ENCODE measurements at regions not wholly inside any gene's neighbourhood (a gene's known extent, or its start where the extent isn't known, plus 50 kb on each side); places are given as distances from the start of the nearest gene placed in this dataset.
"Not testable (repeated sequence)": the region's sequence is repeated elsewhere in the genome, so short reads cannot be mapped to it uniquely, and the experiment has no call there.

DNA sequence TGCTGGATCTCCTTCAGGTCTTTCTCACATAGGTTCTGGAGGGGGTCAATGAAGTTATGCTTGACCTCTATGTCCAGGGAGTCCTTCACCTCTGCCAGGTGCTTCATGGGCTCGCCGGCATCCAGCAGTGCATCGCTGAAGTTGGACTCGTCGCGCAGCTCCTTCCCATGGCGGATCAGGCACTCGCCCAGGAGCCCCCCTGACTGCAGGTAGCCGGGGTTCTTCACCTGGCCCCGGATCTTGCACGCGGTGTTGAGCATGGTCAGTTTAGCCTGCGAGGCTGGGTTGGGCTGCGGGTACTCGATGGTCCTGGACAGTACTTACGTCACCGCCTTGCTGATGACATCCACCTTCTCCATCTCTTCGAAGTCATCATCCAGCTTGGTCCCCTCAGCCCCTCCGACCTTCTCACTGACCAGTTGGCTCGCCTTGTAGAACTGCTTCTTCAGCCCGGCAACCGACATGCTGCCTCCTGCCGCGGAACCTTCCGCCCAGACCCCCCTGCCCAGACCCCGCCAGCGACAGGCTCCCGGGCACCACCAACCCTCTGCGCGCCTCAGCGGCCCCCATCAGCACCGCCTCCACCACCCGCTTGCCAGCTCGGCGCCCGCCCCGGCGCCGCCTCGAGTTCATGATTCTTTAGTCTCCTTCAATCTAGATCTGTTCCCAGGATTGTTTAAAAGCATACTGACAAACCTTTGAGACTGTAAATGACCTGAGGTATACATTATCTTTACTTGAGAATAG, 99.8 kb downstream of the KPNA2 start:
- no peak for DNase-seq (ENCODE audit: extremely low read depth in 1 of 2, low read depth in 1 of 2)

- DNase-seq (ENCODE audit: extremely low read depth in 1 of 2, low read depth in 1 of 2), result no peak
Measured at GRCh38 chr17:68141050-68141449, 105.5 kb downstream of the KPNA2 start.

DNA sequence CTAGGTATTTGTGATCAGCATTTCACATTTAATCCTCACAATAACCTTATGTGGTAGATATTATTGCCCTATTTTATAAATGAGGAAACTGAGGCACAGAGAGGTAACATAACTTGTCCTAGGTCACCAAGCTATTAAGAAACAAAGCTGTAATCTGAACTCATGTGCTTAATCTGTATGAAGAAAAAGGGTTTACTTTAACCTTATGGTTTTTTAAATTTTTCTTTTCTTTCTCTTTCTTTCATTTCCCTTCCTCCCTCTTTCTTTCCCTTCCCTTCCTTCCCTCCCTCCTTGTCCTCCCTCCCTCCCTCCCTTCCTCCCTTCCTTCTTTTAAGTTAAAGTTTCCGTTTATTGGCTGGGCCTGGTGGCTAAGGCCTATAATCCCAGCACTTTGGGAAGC, 105.2 kb upstream of the AMZ2 start:
- DNase-seq (ENCODE audit: extremely low read depth in 1 of 2, low read depth in 1 of 2), result no peak

DNA sequence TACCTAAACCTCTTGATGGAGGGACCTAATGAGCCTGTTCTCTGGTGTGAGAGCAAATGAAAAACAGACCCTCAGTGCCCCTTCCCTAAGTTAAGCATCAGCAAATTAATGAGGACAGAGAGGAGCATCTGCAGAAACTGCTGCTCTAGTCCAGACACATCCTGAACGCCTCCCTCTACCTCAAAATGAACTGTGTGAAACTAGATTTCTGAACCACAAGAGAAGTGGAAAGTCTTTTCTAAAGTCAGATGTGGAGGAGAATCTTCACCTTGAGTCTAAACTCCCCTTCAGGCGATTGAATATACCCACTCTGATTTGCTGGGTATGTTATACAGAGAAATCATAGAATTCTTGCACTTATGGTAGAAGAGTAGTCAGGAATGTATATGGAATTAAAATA, 104.4 kb upstream of the AMZ2 start:
- no peak for DNase-seq (ENCODE audit: extremely low read depth in 1 of 2, low read depth in 1 of 2)

DNA sequence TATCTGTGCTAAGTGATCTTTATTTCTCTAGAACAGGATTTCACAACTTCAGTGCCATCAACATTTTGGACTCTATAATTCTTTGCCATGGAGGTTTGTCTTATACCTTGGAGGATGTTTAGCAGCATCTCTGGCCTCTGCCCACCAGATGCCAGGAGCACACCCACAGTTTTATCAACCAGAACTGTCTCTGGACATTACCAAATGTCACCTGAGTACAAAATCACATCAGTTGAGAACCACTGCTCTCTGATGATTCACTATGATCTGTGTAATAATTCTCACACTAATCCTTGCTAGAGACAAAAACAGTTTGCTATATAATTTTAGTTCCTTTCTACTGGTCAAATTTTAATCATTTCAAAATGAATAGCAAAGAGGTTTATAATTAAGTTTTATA, 102.8 kb upstream of the AMZ2 start:
- no peak for DNase-seq (ENCODE audit: extremely low read depth in 1 of 2, low read depth in 1 of 2)

- DNase-seq (ENCODE audit: extremely low read depth in 1 of 2, low read depth in 1 of 2), result no peak
Measured at GRCh38 chr17:68148936-68149335, 98.9 kb upstream of the AMZ2 start.

DNA sequence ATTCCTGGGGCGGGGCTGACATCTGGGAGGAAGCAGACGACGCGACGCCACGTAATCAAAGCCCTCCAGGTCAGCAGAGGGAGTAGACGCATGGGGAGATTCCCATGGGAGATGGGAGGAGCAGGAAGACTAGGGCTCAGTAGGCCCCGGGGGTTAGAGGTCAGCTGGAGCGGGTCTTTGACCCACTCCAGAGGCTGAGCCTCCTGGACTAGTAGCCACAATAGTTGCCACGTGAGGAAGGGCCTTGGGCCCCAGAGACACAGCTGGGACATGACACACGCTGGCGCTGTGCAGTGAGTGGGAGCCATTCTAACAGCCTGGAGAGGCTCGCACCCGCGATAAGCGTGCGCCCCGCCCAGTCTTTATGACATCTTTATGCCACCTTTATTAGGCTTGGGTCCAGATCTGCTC, 95.7 kb upstream of the AMZ2 start:
- no peak for DNase-seq (ENCODE audit: extremely low read depth in 1 of 2, low read depth in 1 of 2)

DNA sequence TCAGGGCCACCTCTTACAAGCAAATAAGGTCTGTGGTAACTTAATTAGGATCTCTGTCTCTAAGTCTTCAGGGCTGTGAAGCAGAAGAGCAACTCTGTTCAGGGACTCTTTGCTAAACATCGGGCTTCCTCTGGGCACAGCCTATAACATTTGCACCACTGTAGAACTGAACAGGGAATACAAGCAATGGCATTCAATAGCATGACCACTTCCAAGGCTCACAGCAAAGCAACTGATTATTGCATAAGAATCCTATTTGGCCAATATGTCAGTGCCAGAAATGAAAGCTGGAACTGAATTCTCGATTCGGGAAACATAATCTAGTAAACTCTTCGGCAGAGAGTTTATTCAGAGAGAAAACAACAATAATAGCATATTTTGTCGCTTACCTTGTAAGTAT, 92.2 kb upstream of the AMZ2 start:
- DNase-seq (ENCODE audit: extremely low read depth in 1 of 2, low read depth in 1 of 2), result no peak

DNA sequence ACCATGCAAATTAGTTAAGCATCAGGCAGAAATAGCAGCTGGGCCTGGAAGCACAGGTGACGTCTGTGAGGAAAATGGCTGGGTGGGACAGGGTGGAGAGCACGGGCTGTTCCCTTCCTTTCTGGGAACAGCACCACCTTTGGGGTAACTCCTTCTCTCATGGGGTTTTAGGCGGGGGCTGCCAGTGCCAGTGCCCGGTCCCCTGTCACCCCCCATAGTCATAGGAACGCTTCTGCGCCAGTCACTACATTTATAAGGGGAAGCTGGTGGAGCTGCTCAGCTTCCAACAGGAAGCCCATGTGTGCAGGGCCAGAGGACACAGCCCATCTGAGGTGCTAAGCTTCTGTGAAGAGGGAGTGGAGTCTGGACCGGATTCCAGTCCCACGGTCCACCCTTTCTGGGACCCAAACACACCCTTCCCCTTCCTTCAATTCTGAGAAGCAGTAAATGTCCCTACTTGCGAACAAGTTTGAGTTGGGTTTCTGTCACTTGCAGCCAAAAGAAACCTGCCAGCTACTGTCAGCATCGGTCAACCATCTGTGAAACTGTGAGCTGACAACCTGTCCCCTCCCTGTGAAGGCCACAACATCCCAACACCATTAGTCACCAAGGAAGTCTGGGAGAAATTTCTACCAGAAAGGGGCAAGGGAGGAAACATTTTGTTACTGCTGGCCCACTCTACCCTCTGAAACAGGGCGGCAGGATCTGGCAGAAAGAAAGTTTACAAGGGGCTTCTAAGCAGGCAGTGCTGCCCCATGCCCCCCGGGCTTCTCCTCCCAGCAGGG, 86.0 kb upstream of the AMZ2 start:
- no peak for DNase-seq (ENCODE audit: extremely low read depth in 1 of 2, low read depth in 1 of 2)

DNA sequence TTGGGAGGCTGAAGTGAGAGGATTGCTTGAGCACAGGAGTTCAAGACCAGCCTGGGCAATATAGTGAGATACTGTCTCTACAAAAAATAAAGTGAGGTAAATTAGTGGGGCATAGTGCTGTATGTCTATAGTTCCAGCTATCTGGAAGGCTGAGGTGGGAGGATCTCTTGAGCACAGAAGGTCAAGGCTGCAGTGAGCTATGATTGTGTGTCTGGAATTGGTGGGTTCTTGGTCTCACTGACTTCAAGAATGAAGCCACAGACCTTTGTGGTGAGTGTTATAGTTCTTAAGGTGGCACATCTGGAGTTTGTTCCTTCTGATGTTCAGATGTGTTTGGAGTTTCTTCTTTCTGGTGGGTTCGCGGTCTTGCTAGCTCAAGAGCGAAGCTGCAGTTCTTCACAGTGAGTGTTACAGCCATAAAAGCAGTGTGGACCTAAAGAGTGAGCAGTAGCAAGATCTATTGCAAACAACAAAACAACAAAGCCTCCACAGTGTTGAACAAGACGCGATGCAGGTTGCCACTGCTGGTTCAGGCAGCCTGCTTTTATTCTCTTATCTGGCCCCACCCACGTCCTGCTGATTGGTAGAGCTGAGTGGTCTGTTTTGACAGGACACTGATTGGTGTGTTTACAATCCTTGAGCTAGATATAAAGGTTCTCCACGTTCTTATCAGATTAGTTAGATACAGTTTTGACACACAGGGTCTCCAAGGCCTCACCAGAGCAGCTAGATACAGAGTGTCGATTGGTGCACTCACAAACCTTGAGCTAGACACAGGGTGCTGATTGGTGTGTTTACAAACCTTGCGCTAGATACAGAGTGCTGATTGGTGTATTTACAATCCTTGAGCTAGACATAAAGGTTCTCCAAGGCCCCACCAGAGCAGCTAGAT, 79.3 kb upstream of the AMZ2 start:
- not testable (repeated sequence) for DNase-seq (ENCODE audit: extremely low read depth in 1 of 2, low read depth in 1 of 2)

- not testable (repeated sequence) for DNase-seq (ENCODE audit: extremely low read depth in 1 of 2, low read depth in 1 of 2)
Measured at GRCh38 chr17:68169165-68169821, 78.5 kb upstream of the AMZ2 start.

DNA sequence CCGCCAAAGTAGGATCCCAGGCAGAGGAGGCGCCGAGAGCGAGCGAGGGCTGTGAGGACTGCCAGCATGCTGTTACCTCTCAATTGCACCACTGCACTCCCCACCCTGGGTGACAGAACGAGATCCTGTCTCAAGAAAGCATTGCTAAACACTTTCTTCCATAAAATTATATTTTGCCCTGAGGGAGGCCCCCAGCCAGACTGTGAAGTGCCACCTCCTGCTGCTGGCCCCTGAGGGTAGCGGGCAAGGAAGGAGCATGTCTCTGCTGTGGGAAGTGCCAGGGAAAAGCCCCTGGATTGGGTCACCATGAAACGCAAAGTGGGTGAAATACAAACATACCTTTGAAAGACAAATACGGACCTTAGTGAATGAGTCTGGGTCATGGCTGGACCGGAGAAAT, 78.0 kb upstream of the AMZ2 start:
- no peak for DNase-seq (ENCODE audit: extremely low read depth in 1 of 2, low read depth in 1 of 2)

- no peak for DNase-seq (ENCODE audit: extremely low read depth in 1 of 2, low read depth in 1 of 2)
Measured at GRCh38 chr17:68170246-68170645, 77.6 kb upstream of the AMZ2 start.

- DNase-seq (ENCODE audit: extremely low read depth in 1 of 2, low read depth in 1 of 2), result peak in 1 of 2 donors; percentile 50
Measured at GRCh38 chr17:68172461-68172954, 75.3 kb upstream of the AMZ2 start.

DNA sequence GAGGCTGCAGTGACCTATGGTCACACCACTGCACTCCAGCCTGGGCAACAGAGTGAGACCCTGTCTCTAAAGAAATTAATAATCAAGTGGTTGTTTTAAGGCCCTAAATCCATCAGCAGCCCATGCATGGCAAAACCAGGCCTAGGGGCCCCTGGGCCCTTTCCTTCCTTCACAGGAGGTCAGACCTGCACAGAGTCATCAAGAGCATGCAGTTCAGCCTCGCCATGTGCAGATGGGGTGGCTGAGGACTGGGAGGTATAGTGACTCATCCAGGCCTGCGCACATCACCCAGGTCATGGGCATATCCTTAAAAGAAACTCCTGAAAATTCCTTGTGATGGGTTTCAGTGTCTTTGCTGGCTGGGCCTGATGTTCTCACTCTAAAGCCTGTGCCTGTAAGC, 72.4 kb upstream of the AMZ2 start:
- no peak for DNase-seq (ENCODE audit: extremely low read depth in 1 of 2, low read depth in 1 of 2)

GRCh38 chr17:68175905-68176304, 71.9 kb upstream of the AMZ2 start:
- DNase-seq (ENCODE audit: extremely low read depth in 1 of 2, low read depth in 1 of 2), result no peak

GRCh38 chr17:68176718-68177117, 71.1 kb upstream of the AMZ2 start:
- DNase-seq (ENCODE audit: extremely low read depth in 1 of 2, low read depth in 1 of 2), result no peak

- no peak for DNase-seq (ENCODE audit: extremely low read depth in 1 of 2, low read depth in 1 of 2)
Measured at GRCh38 chr17:68178831-68179230, 69.0 kb upstream of the AMZ2 start.

GRCh38 chr17:68179236-68179925, 68.5 kb upstream of the AMZ2 start:
- no peak for DNase-seq (ENCODE audit: extremely low read depth in 1 of 2, low read depth in 1 of 2)

DNA sequence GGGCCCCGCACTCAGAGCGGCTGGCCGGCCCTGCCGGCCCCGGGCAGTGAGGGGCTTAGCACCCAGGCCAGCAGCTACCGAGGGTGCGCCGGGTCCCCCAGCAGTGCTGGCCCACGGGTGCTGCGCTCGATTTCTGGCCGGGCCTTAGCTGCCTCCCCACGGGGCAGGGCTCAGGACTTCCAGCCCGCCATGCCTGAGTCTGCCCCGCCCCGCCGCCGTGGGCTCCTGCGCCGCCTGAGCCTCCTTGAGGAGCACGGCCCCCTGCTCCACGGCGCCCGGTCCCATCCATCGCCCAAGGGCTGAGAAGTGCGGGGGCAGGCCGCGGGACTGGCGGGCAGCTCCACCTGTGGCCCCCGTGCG, 67.9 kb upstream of the AMZ2 start:
- no peak for DNase-seq (ENCODE audit: extremely low read depth in 1 of 2, low read depth in 1 of 2)
